A549 (cell line): ENCODE measurements at regions not wholly inside any gene's neighbourhood (a gene's known extent, or its start where the extent isn't known, plus 50 kb on each side); places are given as distances from the start of the nearest gene placed in this dataset.

Experiments
- ATAC-seq, 2 experiments: fragments of 200-7000 bp in 1 of 2; fragments of >200 bp in 1 of 2; cut with Nextera tagmentation in 1 of 2; cut with Tn5 transposase in 1 of 2; 3 replicates each; pipeline versions ENCODE4 v1.8.0 to v1.9.1; 2018 to 2020; ENCODE audit warnings: mild to moderate bottlenecking in 1 of 2, moderate library complexity in 1 of 2
- CTCF ChIA-PET: fragments of 300-600 bp; sonication (Branson Sonifier 250); formaldehyde crosslinking; extraction: SDS; loops from one replicate; lab custom pipeline; 2021; ENCODE audit warnings: antibody characterized with exemption, inconsistent platforms; lab: Yijun Ruan, JAX
- POLR2A ChIA-PET: fragments of 350-600 bp; formaldehyde crosslinking; extraction: SDS; loops from one replicate; lab custom pipeline; 2021; ENCODE audit warnings: antibody characterized with exemption, inconsistent platforms; lab: Yijun Ruan, JAX
- DNase-seq, 2 experiments: peaks; one replicate each; pipeline versions ENCODE4 v3.0.0 to v3.0.0-alpha.2; 2011 to 2016; ENCODE audit warnings: low read depth in 1 of 2, low spot score in 1 of 2
- FAIRE-seq: peaks from 2 replicates; lab custom pipeline; 2011; peaks lifted over from hg19 to GRCh38; lab: Jason Lieb, UNC
- H3K27ac ChIP-seq, 2 experiments: fragments of >200 bp; sonication (Bioruptor Twin); formaldehyde crosslinking; 3 replicates each; pipeline ENCODE4 v1.5.1; 2016 to 2017
- H3K4me1 ChIP-seq: fragments of >200 bp; sonication (Bioruptor Twin); formaldehyde crosslinking; 3 replicates; pipeline ENCODE4 v1.6.1; 2016
- H3K4me2 ChIP-seq: fragments of >200 bp; sonication (Bioruptor Twin); formaldehyde crosslinking; 3 replicates; pipeline ENCODE4 v1.6.1; 2016
- H3K4me3 ChIP-seq: fragments of >200 bp; sonication (Bioruptor Twin); formaldehyde crosslinking; 3 replicates; pipeline ENCODE4 v1.5.1; 2016
- H3K9me3 ChIP-seq: fragments of >200 bp; sonication (Bioruptor Twin); formaldehyde crosslinking; 3 replicates; pipeline ENCODE4 v1.6.1; 2016
- BCL3 ChIP-seq: fragments of >200 bp; sonication (Bioruptor Twin); formaldehyde crosslinking; IDR thresholded peaks from 3 replicates; pipeline ENCODE4 v1.6.1; 2016
- CTCF ChIP-seq: fragments of >200 bp; sonication (Bioruptor Twin); formaldehyde crosslinking; IDR thresholded peaks from 3 replicates; pipeline ENCODE4 v1.5.1; 2016
- ESRRA ChIP-seq: fragments of 150-350 bp; IDR thresholded peaks from 2 replicates; pipeline ENCODE4 v1.6.1; 2014; ENCODE audit warnings: mild to moderate bottlenecking, low read length, borderline replicate concordance
- FOSL2 ChIP-seq, 2 experiments: fragments of 450-650 bp in 1 of 2; fragments of >200 bp in 1 of 2; sonication (Bioruptor Twin) in 1 of 2; formaldehyde crosslinking; IDR thresholded peaks; 2 replicates each; pipeline versions ENCODE4 v1.5.0 to v1.6.1; 2016 to 2020; ENCODE audit warnings: mild to moderate bottlenecking in 1 of 2, moderate library complexity in 1 of 2
- FOXS1 ChIP-seq: fragments of 250-450 bp; sonication (Bioruptor Pico); IDR thresholded peaks from 2 replicates; pipeline ENCODE4 v1.5.0; 2020; ENCODE audit warnings: mild to moderate bottlenecking, moderate library complexity
- GATA3 ChIP-seq: IDR thresholded peaks from 2 replicates; pipeline ENCODE4 v1.6.1; 2012; ENCODE audit warnings: borderline replicate concordance
- HDAC2 ChIP-seq: fragments of 200-600 bp; sonication (generic); IDR thresholded peaks from 2 replicates; pipeline ENCODE4 v1.6.1; 2016
- HEYL ChIP-seq: fragments of 250-450 bp; sonication (Bioruptor Pico); IDR thresholded peaks from 2 replicates; pipeline ENCODE4 v1.8.0; 2021; ENCODE audit warnings: mild to moderate bottlenecking, moderate library complexity
- HOXA7 ChIP-seq: fragments of 250-450 bp; sonication (Bioruptor Pico); IDR thresholded peaks from 2 replicates; pipeline ENCODE4 v1.5.0; 2020; ENCODE audit warnings: mild to moderate bottlenecking, moderate library complexity
- HOXB13 ChIP-seq: fragments of 250-450 bp; sonication (Bioruptor Pico); IDR thresholded peaks from 2 replicates; pipeline ENCODE4 v1.5.0; 2020; ENCODE audit warnings: low read depth, mild to moderate bottlenecking, moderate library complexity
- JUN ChIP-seq, 2 experiments: fragments of >200 bp; sonication (Bioruptor Twin); formaldehyde crosslinking; IDR thresholded peaks; 2 replicates in 1 of 2; 3 replicates in 1 of 2; pipeline ENCODE4 v1.6.1; 2016 to 2017
- JUNB ChIP-seq: fragments of >200 bp; sonication (Bioruptor Twin); formaldehyde crosslinking; IDR thresholded peaks from 2 replicates; pipeline ENCODE4 v1.6.1; 2016
- KDM5A ChIP-seq: fragments of 200-600 bp; sonication (generic); IDR thresholded peaks from 2 replicates; pipeline ENCODE4 v1.6.1; 2016; ENCODE audit warnings: antibody characterized with exemption, mild to moderate bottlenecking
- POLR2AphosphoS2 ChIP-seq: conservative IDR thresholded peaks from 2 replicates; pipeline ENCODE4 v1.6.1; 2012; ENCODE audit warnings: low read length, improper control_type of control experiment, inconsistent platforms
- REST ChIP-seq: fragments of 200-600 bp; sonication (generic); IDR thresholded peaks from 2 replicates; pipeline ENCODE4 v1.6.1; 2016; ENCODE audit warnings: antibody characterized with exemption, mild to moderate bottlenecking, moderate library complexity
- RNF2 ChIP-seq: fragments of 200-600 bp; sonication (generic); IDR thresholded peaks from 2 replicates; pipeline ENCODE4 v1.6.1; 2016; ENCODE audit warnings: low read depth, mild to moderate bottlenecking, antibody characterized with exemption, moderate library complexity, borderline replicate concordance
- SREBF2 ChIP-seq: fragments of 450-650 bp; IDR thresholded peaks from 2 replicates; pipeline ENCODE4 v1.6.1; 2014; ENCODE audit warnings: mild to moderate bottlenecking, moderate library complexity
- WGBS: methylation state at CpG from one replicate; pipeline ENCODE4 v1.1.6; 2017; ENCODE audit errors: missing lambda C conversion rate; 5-methylcytosine and 5-hydroxymethylcytosine counted together
- TF ChIP-seq, protein P1 (sequence below): fragments of 250-450 bp; sonication (Bioruptor Pico); IDR thresholded peaks from 2 replicates; pipeline ENCODE4 v1.5.0; 2020; ENCODE audit warnings: low read depth, mild to moderate bottlenecking, moderate library complexity
- TF ChIP-seq, protein P2 (sequence below): IDR thresholded peaks from 2 replicates; pipeline ENCODE4 v1.6.1; 2012

GRCh38 chr18:10312326-10313015, 142.0 kb upstream of the APCDD1 start:
- no peaks in the 10 kb centered on the region for H3K9me3 ChIP-seq
- no peak overlapping the region for H3K4me3 ChIP-seq
- no peaks in the 10 kb centered on the region for H3K4me1 ChIP-seq
- no peak for FAIRE-seq
- no peak overlapping the region for H3K27ac ChIP-seq
- DNase-seq: no peak
- POLR2A ChIA-PET: no interaction called here
- CTCF ChIA-PET: interaction anchor here (0.9 kb wide), 1 partner anchor 23 kb away, joined by 3 read pairs; no protein-coding TSS in a partner anchor
- H3K4me2 ChIP-seq: no peak overlapping the region
- WGBS: 27% methylated on average over 5 of the region's 5 CpGs
- ATAC-seq: no peak
- TF ChIP-seq GATA3: no peak
- TF ChIP-seq KDM5A: no peak
- no peak for TF ChIP-seq JUN (IDR thresholded peaks at IDR 0.05)
- no peak for TF ChIP-seq SREBF2
- TF ChIP-seq JUNB: no peak
- TF ChIP-seq HDAC2: no peak
- no peak for TF ChIP-seq BCL3
- no peak for TF ChIP-seq FOSL2 (IDR thresholded peaks at IDR 0.05)
- no peak for TF ChIP-seq FOSL2 (CRISPR knock-in tag; IDR thresholded peaks at IDR 0.05)
- no peak for TF ChIP-seq HEYL (CRISPR knock-in tag)
- no peak for TF ChIP-seq CTCF
- no peak for TF ChIP-seq HOXB13
- TF ChIP-seq HOXA7: no peak
- TF ChIP-seq RNF2: no peak
- TF ChIP-seq, protein P1, sequence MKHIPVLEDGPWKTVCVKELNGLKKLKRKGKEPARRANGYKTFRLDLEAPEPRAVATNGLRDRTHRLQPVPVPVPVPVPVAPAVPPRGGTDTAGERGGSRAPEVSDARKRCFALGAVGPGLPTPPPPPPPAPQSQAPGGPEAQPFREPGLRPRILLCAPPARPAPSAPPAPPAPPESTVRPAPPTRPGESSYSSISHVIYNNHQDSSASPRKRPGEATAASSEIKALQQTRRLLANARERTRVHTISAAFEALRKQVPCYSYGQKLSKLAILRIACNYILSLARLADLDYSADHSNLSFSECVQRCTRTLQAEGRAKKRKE (CRISPR knock-in tag): no peak
- TF ChIP-seq POLR2AphosphoS2: no peak
- TF ChIP-seq, protein P2, sequence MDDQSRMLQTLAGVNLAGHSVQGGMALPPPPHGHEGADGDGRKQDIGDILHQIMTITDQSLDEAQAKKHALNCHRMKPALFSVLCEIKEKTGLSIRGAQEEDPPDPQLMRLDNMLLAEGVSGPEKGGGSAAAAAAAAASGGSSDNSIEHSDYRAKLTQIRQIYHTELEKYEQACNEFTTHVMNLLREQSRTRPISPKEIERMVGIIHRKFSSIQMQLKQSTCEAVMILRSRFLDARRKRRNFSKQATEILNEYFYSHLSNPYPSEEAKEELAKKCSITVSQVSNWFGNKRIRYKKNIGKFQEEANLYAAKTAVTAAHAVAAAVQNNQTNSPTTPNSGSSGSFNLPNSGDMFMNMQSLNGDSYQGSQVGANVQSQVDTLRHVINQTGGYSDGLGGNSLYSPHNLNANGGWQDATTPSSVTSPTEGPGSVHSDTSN: no peak
- no peak for TF ChIP-seq ESRRA
- TF ChIP-seq FOXS1 (CRISPR knock-in tag): no peak
- no peak for TF ChIP-seq REST
